ENCODE measurements at regions not wholly inside any gene's neighbourhood (a gene's known extent, or its start where the extent isn't known, plus 50 kb on each side); places are given as distances from the start of the nearest gene placed in this dataset.

GRCh38 chr18:57922885-57923284, 119.8 kb upstream of the ATP8B1 start:
- H3K27me3 Mint-ChIP-seq = peaks cover 5% of the 10 kb centered on the region
- ChIA-PET POLR2A (no interaction called here), CTCF (no interaction called here)
- no peak overlapping the region for H3K4me3 Mint-ChIP-seq
- no peak overlapping the region for H3K27ac Mint-ChIP-seq
- no peak for DNase-seq
- no peaks in the 10 kb centered on the region for H3K9me3 Mint-ChIP-seq
- no peaks in the 10 kb centered on the region for H3K36me3 Mint-ChIP-seq (ENCODE audit: low read depth)
- no peaks in the 10 kb centered on the region for H3K4me1 Mint-ChIP-seq

GRCh38 chr18:57921708-57922107, 118.6 kb upstream of the ATP8B1 start:
- POLR2A ChIA-PET = no interaction called here
- H3K36me3 Mint-ChIP-seq (ENCODE audit: low read depth) = no peaks in the 10 kb centered on the region
- H3K4me3 Mint-ChIP-seq = no peak overlapping the region
- H3K9me3 Mint-ChIP-seq = no peaks in the 10 kb centered on the region
- CTCF ChIA-PET = no interaction called here
- H3K4me1 Mint-ChIP-seq = peaks cover 2% of the 10 kb centered on the region
- peaks cover 5% of the 10 kb centered on the region for H3K27me3 Mint-ChIP-seq
- no peak overlapping the region for H3K27ac Mint-ChIP-seq
- no peak for DNase-seq

GRCh38 chr18:57920036-57920435, 116.9 kb upstream of the ATP8B1 start:
- POLR2A ChIA-PET = no interaction called here
- H3K27ac Mint-ChIP-seq = no peak overlapping the region
- H3K36me3 Mint-ChIP-seq (ENCODE audit: low read depth) = no peaks in the 10 kb centered on the region
- H3K4me1 Mint-ChIP-seq = peaks cover 12% of the 10 kb centered on the region
- no peak overlapping the region for H3K4me3 Mint-ChIP-seq
- peaks cover 5% of the 10 kb centered on the region for H3K27me3 Mint-ChIP-seq
- CTCF ChIA-PET = no interaction called here
- H3K9me3 Mint-ChIP-seq = no peaks in the 10 kb centered on the region
- DNase-seq = no peak

- H3K4me3 Mint-ChIP-seq = no peak overlapping the region
- POLR2A ChIA-PET = no interaction called here
- no peaks in the 10 kb centered on the region for H3K36me3 Mint-ChIP-seq (ENCODE audit: low read depth)
- no peaks in the 10 kb centered on the region for H3K9me3 Mint-ChIP-seq
- H3K27me3 Mint-ChIP-seq = peaks cover 10% of the 10 kb centered on the region
- H3K27ac Mint-ChIP-seq = no peak overlapping the region
- no peak for DNase-seq
- CTCF ChIA-PET = no interaction called here
- peaks cover 12% of the 10 kb centered on the region for H3K4me1 Mint-ChIP-seq
These were observed 115.5 kb upstream of the ATP8B1 start for GRCh38 chr18:57918601-57919000.

- H3K27me3 Mint-ChIP-seq = peaks cover 10% of the 10 kb centered on the region
- POLR2A ChIA-PET = no interaction called here
- DNase-seq = no peak
- no peak overlapping the region for H3K4me3 Mint-ChIP-seq
- H3K9me3 Mint-ChIP-seq = no peaks in the 10 kb centered on the region
- no peaks in the 10 kb centered on the region for H3K36me3 Mint-ChIP-seq (ENCODE audit: low read depth)
- CTCF ChIA-PET = no interaction called here
- H3K4me1 Mint-ChIP-seq = peaks cover 12% of the 10 kb centered on the region
- H3K27ac Mint-ChIP-seq = no peak overlapping the region
These were observed 113.6 kb upstream of the ATP8B1 start for GRCh38 chr18:57916684-57917083.

GRCh38 chr18:57915865-57916582, 112.9 kb upstream of the ATP8B1 start:
- Mint-ChIP-seq H3K4me3 (no peak overlapping the region), H3K36me3 (ENCODE audit: low read depth) (no peaks in the 10 kb centered on the region), H3K27ac (no peak overlapping the region), H3K27me3 (peaks cover 10% of the 10 kb centered on the region), H3K9me3 (no peaks in the 10 kb centered on the region), H3K4me1 (peaks cover 12% of the 10 kb centered on the region)
- POLR2A ChIA-PET = no interaction called here
- peak; percentile 18 for DNase-seq
- CTCF ChIA-PET = interaction anchor here (2.0 kb wide), 1 partner anchor 9 kb away, joined by 4 read pairs; no protein-coding TSS in a partner anchor

GRCh38 chr18:57915248-57915647, 112.1 kb upstream of the ATP8B1 start:
- ChIA-PET CTCF (interaction anchor here (2.0 kb wide), 1 partner anchor 10 kb away, joined by 4 read pairs; no protein-coding TSS in a partner anchor), POLR2A (no interaction called here)
- Mint-ChIP-seq H3K9me3 (no peaks in the 10 kb centered on the region), H3K36me3 (ENCODE audit: low read depth) (no peaks in the 10 kb centered on the region), H3K27ac (no peak overlapping the region), H3K4me3 (no peak overlapping the region), H3K4me1 (peaks cover 12% of the 10 kb centered on the region), H3K27me3 (peaks cover 10% of the 10 kb centered on the region)
- no peak for DNase-seq

GRCh38 chr18:57913686-57914085, 110.6 kb upstream of the ATP8B1 start:
- no peak for DNase-seq
- ChIA-PET POLR2A (no interaction called here), CTCF (no interaction called here)
- peaks cover 12% of the 10 kb centered on the region for H3K4me1 Mint-ChIP-seq
- no peaks in the 10 kb centered on the region for H3K9me3 Mint-ChIP-seq
- H3K36me3 Mint-ChIP-seq (ENCODE audit: low read depth) = no peaks in the 10 kb centered on the region
- no peak overlapping the region for H3K4me3 Mint-ChIP-seq
- no peak overlapping the region for H3K27ac Mint-ChIP-seq
- H3K27me3 Mint-ChIP-seq = peaks cover 5% of the 10 kb centered on the region

GRCh38 chr18:57910817-57911216, 107.7 kb upstream of the ATP8B1 start:
- Mint-ChIP-seq H3K27me3 (peaks cover 10% of the 10 kb centered on the region), H3K27ac (no peak overlapping the region), H3K4me1 (peaks cover under 1% of the 10 kb centered on the region), H3K4me3 (no peak overlapping the region), H3K9me3 (no peaks in the 10 kb centered on the region), H3K36me3 (ENCODE audit: low read depth) (no peaks in the 10 kb centered on the region)
- ChIA-PET POLR2A (no interaction called here), CTCF (interaction anchor here (1.1 kb wide), 1 partner anchor 29 kb away, joined by 3 read pairs; no protein-coding TSS in a partner anchor)
- peak; percentile 16 for DNase-seq

- Mint-ChIP-seq H3K4me1 (no peaks in the 10 kb centered on the region), H3K4me3 (no peak overlapping the region), H3K9me3 (no peaks in the 10 kb centered on the region), H3K36me3 (ENCODE audit: low read depth) (no peaks in the 10 kb centered on the region), H3K27me3 (peaks cover 10% of the 10 kb centered on the region), H3K27ac (no peak overlapping the region)
- DNase-seq = no peak
- ChIA-PET CTCF (interaction anchor here (0.5 to 1.1 kb wide), 2 partner anchors 28 to 126 kb away, joined by 3 read pairs; no protein-coding TSS in a partner anchor), POLR2A (no interaction called here)
These were observed 107.0 kb upstream of the ATP8B1 start for GRCh38 chr18:57910134-57910533.

GRCh38 chr18:57909620-57910019, 106.5 kb upstream of the ATP8B1 start:
- no peak overlapping the region for H3K4me3 Mint-ChIP-seq
- POLR2A ChIA-PET = no interaction called here
- no peaks in the 10 kb centered on the region for H3K36me3 Mint-ChIP-seq (ENCODE audit: low read depth)
- no peaks in the 10 kb centered on the region for H3K9me3 Mint-ChIP-seq
- H3K27me3 Mint-ChIP-seq = peaks cover 10% of the 10 kb centered on the region
- CTCF ChIA-PET = no interaction called here
- H3K4me1 Mint-ChIP-seq = no peaks in the 10 kb centered on the region
- DNase-seq = no peak
- no peak overlapping the region for H3K27ac Mint-ChIP-seq

GRCh38 chr18:57908092-57908491, 105.0 kb upstream of the ATP8B1 start:
- POLR2A ChIA-PET = no interaction called here
- CTCF ChIA-PET = no interaction called here
- no peak for DNase-seq

GRCh38 chr18:57907550-57907949, 104.4 kb upstream of the ATP8B1 start:
- Mint-ChIP-seq H3K4me1 (no peaks in the 10 kb centered on the region), H3K27ac (no peak overlapping the region), H3K9me3 (no peaks in the 10 kb centered on the region), H3K27me3 (peaks cover 5% of the 10 kb centered on the region), H3K36me3 (ENCODE audit: low read depth) (no peaks in the 10 kb centered on the region), H3K4me3 (no peak overlapping the region)
- ChIA-PET CTCF (no interaction called here), POLR2A (no interaction called here)
- DNase-seq = no peak

More at GRCh38 chr18:57908092-57908491, 105.0 kb upstream of the ATP8B1 start:
- peaks cover 5% of the 10 kb centered on the region for H3K27me3 Mint-ChIP-seq
- H3K36me3 Mint-ChIP-seq (ENCODE audit: low read depth) = no peaks in the 10 kb centered on the region
- no peaks in the 10 kb centered on the region for H3K9me3 Mint-ChIP-seq
- no peak overlapping the region for H3K27ac Mint-ChIP-seq
- H3K4me1 Mint-ChIP-seq = no peaks in the 10 kb centered on the region
- H3K4me3 Mint-ChIP-seq = no peak overlapping the region

GRCh38 chr18:57906852-57907251, 103.7 kb upstream of the ATP8B1 start:
- ChIA-PET POLR2A (no interaction called here), CTCF (no interaction called here)
- DNase-seq = no peak
- Mint-ChIP-seq H3K36me3 (ENCODE audit: low read depth) (no peaks in the 10 kb centered on the region), H3K27me3 (peaks cover 5% of the 10 kb centered on the region), H3K27ac (no peak overlapping the region), H3K9me3 (no peaks in the 10 kb centered on the region), H3K4me1 (no peaks in the 10 kb centered on the region), H3K4me3 (no peak overlapping the region)
